Neural cell (in vitro differentiated cells): ENCODE measurements at regions not wholly inside any gene's neighbourhood (a gene's known extent, or its start where the extent isn't known, plus 50 kb on each side); places are given as distances from the start of the nearest gene placed in this dataset.

ENCODE experiments used
- H2AFZ ChIP-seq: fragments of 200-600, 300-800 bp; sonication (generic), shearing (Covaris generic); 2 replicates; pipeline ENCODE4 v1.6.0; 2014; ENCODE audit warnings: low read depth, mild to moderate bottlenecking, antibody characterized with exemption, low read length, moderate library complexity
- H3F3A ChIP-seq: fragments of 200-600 bp; shearing (Covaris generic); 2 replicates; pipeline ENCODE4 v1.6.1; 2016; ENCODE audit warnings: mild to moderate bottlenecking, moderate library complexity, mixed read lengths, antibody characterized with exemption, low read length; ENCODE audit not compliant: insufficient read depth, poor library complexity, severe bottlenecking
- H3K27ac ChIP-seq: fragments of 200-600, 300-800 bp; sonication (generic), shearing (Covaris generic); 2 replicates; pipeline ENCODE4 v1.5.1; 2014; ENCODE audit warnings: mild to moderate bottlenecking, low read length, moderate library complexity
- H3K27me3 ChIP-seq: fragments of 300-800, 200-600 bp; sonication (generic), shearing (Covaris generic); 2 replicates; pipeline ENCODE4 v1.6.0; 2014; ENCODE audit warnings: mild to moderate bottlenecking, low read depth, low read length, moderate library complexity; ENCODE audit not compliant: insufficient read depth
- H3K36me3 ChIP-seq: fragments of 300-800, 200-600 bp; sonication (generic), shearing (Covaris generic); 2 replicates; pipeline ENCODE4 v1.5.1; 2014; ENCODE audit warnings: mild to moderate bottlenecking, antibody characterized with exemption, low read length, moderate library complexity; ENCODE audit not compliant: insufficient read depth
- H3K4me2 ChIP-seq: fragments of 300-800, 200-600 bp; sonication (generic), shearing (Covaris generic); 2 replicates; pipeline ENCODE4 v1.6.0; 2014; ENCODE audit warnings: mild to moderate bottlenecking, low read length
- H3K4me3 ChIP-seq: fragments of 300-800, 200-600 bp; sonication (generic), shearing (Covaris generic); 2 replicates; pipeline ENCODE4 v1.5.1; 2014; ENCODE audit warnings: mild to moderate bottlenecking, low read length, moderate library complexity
- H3K79me2 ChIP-seq: fragments of 200-600 bp; shearing (Covaris generic); replicated peaks from 2 replicates; pipeline ENCODE4 v1.6.0; 2014; ENCODE audit warnings: mild to moderate bottlenecking, low read length, moderate library complexity; ENCODE audit not compliant: insufficient read depth
- H3K9ac ChIP-seq: fragments of 300-800, 200-600 bp; sonication (generic), shearing (Covaris generic); 2 replicates; pipeline ENCODE4 v1.6.1; 2016; ENCODE audit warnings: mild to moderate bottlenecking, low read length, mixed read lengths
- H3K9me2 ChIP-seq: fragments of 200-600 bp; shearing (Covaris generic); 2 replicates; pipeline ENCODE4 v1.6.1; 2016; ENCODE audit warnings: mild to moderate bottlenecking, low read length, mixed read lengths; ENCODE audit not compliant: insufficient read depth
- H3K9me3 ChIP-seq: fragments of 200-600, 300-800 bp; sonication (generic), shearing (Covaris generic); 2 replicates; pipeline ENCODE4 v1.6.1; 2016; ENCODE audit warnings: mild to moderate bottlenecking, mixed run types, low read length, moderate library complexity, mixed read lengths
- H4K20me1 ChIP-seq: fragments of 200-600 bp; shearing (Covaris generic); 2 replicates; pipeline ENCODE4 v1.6.1; 2016; ENCODE audit warnings: mild to moderate bottlenecking, mixed run types; ENCODE audit not compliant: insufficient read depth
- CTCF ChIP-seq: fragments of 450-650 bp; IDR thresholded peaks from 2 replicates; pipeline ENCODE4 v1.5.1; 2014; ENCODE audit warnings: antibody characterized with exemption, mild to moderate bottlenecking, moderate library complexity; ENCODE audit not compliant: poor library complexity, severe bottlenecking
- EP300 ChIP-seq: fragments of 450-650 bp; conservative IDR thresholded peaks from 2 replicates; pipeline ENCODE4 v1.6.1; 2014; ENCODE audit warnings: antibody characterized with exemption, mild to moderate bottlenecking, moderate library complexity; ENCODE audit not compliant: poor library complexity, severe bottlenecking
- EZH2 ChIP-seq: fragments of 200-600, 300-800 bp; shearing (Covaris generic), sonication (generic); IDR thresholded peaks from 2 replicates; pipeline ENCODE4 v1.6.1; 2014; ENCODE audit warnings: antibody characterized with exemption, low read length, borderline replicate concordance, mild to moderate bottlenecking; ENCODE audit not compliant: insufficient read depth, poor library complexity, severe bottlenecking
- MXI1 ChIP-seq: fragments of 450-650 bp; conservative IDR thresholded peaks from 2 replicates; pipeline ENCODE4 v1.6.1; 2014; ENCODE audit warnings: antibody characterized with exemption, mild to moderate bottlenecking; ENCODE audit not compliant: poor library complexity, severe bottlenecking
- POLR2AphosphoS5 ChIP-seq: IDR thresholded peaks from 2 replicates; pipeline ENCODE4 v1.6.1; 2012
- RAD21 ChIP-seq: fragments of 450-650 bp; conservative IDR thresholded peaks from 2 replicates; pipeline ENCODE4 v1.6.1; 2014; ENCODE audit warnings: antibody characterized with exemption, mild to moderate bottlenecking, moderate library complexity
- REST ChIP-seq: IDR thresholded peaks from 2 replicates; pipeline ENCODE4 v1.6.1; 2012; ENCODE audit warnings: borderline replicate concordance
- SMC3 ChIP-seq: fragments of 450-650 bp; conservative IDR thresholded peaks from 2 replicates; pipeline ENCODE4 v1.6.1; 2014; ENCODE audit warnings: antibody characterized with exemption, mild to moderate bottlenecking, moderate library complexity; ENCODE audit not compliant: poor library complexity
- TAF1 ChIP-seq: IDR thresholded peaks from 2 replicates; pipeline ENCODE4 v1.6.1; 2012; ENCODE audit warnings: low read depth

DNA sequence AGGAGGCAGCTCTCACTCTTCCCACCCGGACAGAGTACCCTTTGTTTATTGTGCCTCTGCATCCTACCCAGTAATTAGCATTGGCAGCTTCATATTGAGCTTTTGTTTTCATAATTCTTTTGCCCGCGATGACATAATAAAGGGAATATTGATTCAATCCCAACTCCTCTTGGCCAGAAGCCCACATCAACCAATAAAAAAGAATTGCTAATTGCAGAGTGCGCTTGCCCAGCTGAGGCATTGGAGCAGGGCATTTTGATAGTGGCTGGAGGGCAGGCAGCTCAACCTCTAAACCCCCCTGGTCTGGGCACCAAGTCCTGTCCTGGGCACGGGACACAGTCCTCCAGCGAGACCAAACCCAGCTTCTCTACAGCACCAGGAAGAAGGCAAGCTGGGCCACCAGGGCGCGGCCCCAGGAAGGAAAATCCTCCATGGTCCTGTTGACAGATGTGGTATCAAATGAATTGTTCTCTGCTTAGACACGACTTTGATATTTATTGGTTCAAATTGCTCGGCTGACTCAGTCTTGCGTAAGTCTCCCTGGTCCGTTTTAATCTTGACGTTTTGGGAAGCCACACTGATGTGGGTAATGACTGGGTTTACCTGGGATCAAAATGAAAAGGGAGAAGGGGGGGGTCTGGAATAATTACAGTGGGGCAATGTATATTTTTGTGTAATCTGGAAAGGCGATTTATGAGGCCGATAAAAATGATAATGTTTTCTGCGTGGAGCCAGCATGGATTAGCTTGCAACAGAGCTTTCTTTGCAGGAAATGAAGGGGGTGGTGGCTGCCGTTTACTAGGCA lies 220.7 kb upstream of the MSX2 start:
- Histone ChIP-seq H3K79me2 (no peaks in the 10 kb centered on the region), H2AFZ (no peak overlapping the region), H3K36me3 (no peaks in the 10 kb centered on the region), H3K9me2 (no peaks in the 10 kb centered on the region), H3F3A (no peaks in the 10 kb centered on the region), H4K20me1 (no peaks in the 10 kb centered on the region), H3K27ac (no peak overlapping the region), H3K4me3 (no peak overlapping the region), H3K4me2 (no peak overlapping the region), H3K27me3 (no peaks in the 10 kb centered on the region), H3K9me3 (no peaks in the 10 kb centered on the region), H3K9ac (no peak overlapping the region)
- TF ChIP-seq RAD21, result no peak
- no peak for TF ChIP-seq REST

GRCh38 chr5:174504266-174504726 lies 220.1 kb upstream of the MSX2 start:
- H3K36me3 ChIP-seq, result no peaks in the 10 kb centered on the region
- H4K20me1 ChIP-seq, result no peaks in the 10 kb centered on the region
- TF ChIP-seq CTCF, result no peak
- no peak for TF ChIP-seq EZH2
- no peak for TF ChIP-seq SMC3
- no peak for TF ChIP-seq REST
- TF ChIP-seq TAF1, result no peak
- TF ChIP-seq MXI1, result no peak
- TF ChIP-seq POLR2AphosphoS5, result no peak
- no peak for TF ChIP-seq EP300
- TF ChIP-seq RAD21, result no peak
- no peak overlapping the region for H3K9ac ChIP-seq
- H3K27me3 ChIP-seq, result no peaks in the 10 kb centered on the region
- no peak overlapping the region for H2AFZ ChIP-seq
- no peaks in the 10 kb centered on the region for H3K9me2 ChIP-seq
- no peaks in the 10 kb centered on the region for H3F3A ChIP-seq
- no peak overlapping the region for H3K4me3 ChIP-seq
- H3K27ac ChIP-seq, result no peak overlapping the region
- no peaks in the 10 kb centered on the region for H3K9me3 ChIP-seq
- no peak overlapping the region for H3K4me2 ChIP-seq
- no peaks in the 10 kb centered on the region for H3K79me2 ChIP-seq
